ENCODE measurements at regions not wholly inside any gene's neighbourhood (a gene's known extent, or its start where the extent isn't known, plus 50 kb on each side); places are given as distances from the start of the nearest gene placed in this dataset.

DNA sequence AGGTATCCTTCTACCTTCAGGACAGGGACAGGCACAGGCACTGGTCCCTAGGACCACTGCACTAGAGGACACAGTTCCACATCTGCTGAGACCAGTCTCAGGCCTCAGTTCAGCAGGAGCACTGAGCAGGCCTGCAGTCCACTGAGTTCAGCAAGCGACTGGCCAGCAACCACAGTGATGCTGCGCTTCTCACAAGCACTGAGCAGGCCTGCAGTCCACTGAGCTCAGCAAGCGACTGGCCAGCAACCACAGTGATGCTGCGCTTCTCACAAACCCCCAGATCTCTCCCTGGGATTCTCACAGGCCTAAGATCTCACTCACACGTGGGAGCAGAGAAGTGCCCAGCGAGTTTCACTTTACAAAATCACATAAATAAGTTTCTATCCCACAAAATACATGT lies 140.6 kb downstream of the IRS2 start:
- 34% methylated on average over 6 of the region's 6 CpGs for WGBS (ENCODE audit: insufficient coverage, insufficient replicate concordance, low lambda C conversion rate, missing lambda C conversion rate)
- no peaks in the 10 kb centered on the region for H3K79me2 ChIP-seq (ENCODE audit: control insufficient read depth, insufficient read depth, low read length)
- no peak overlapping the region for H3K27ac ChIP-seq (ENCODE audit: control insufficient read depth, insufficient read depth)
- ChIA-PET POLR2A (no interaction called here), SMC1A (ENCODE audit: uncharacterized antibody, unreplicated experiment) (no interaction called here), RAD21 (ENCODE audit: unreplicated experiment) (no interaction called here), CTCF (interaction anchor here (1.0 kb wide), 1 partner anchor 286 kb away, joined by 3 read pairs; no protein-coding TSS in a partner anchor)
- in situ Hi-C loops (cut with MboI) (no loop called here), intact Hi-C loops (cut with micrococcal nuclease; ENCODE audit: unreplicated experiment) (no loop called here)
- no peaks in the 10 kb centered on the region for H3K4me1 ChIP-seq (ENCODE audit: control insufficient read depth, insufficient read depth, low read length)
- no peak overlapping the region; the same call in 1 of the 2 replicates for H2AFZ ChIP-seq (ENCODE audit: control insufficient read depth, low read depth, low read length)
- H3K9ac ChIP-seq (ENCODE audit: control insufficient read depth, insufficient read depth, low read length) = no peak overlapping the region
- H3K27me3 ChIP-seq (replicated peaks in 1 of 2; ENCODE audit: control insufficient read depth in 2 of 2, insufficient read depth in 2 of 2, low read length in 1 of 2) = no peaks in the 10 kb centered on the region
- no TSS peak for BruUV-seq (replicated peaks)
- ATAC-seq (no peak; the same call in 2 of the 3 replicates), DNase-seq (ENCODE audit: low read depth, low spot score) (no peak), FAIRE-seq (no peak)
- H3K36me3 ChIP-seq (ENCODE audit: control insufficient read depth in 2 of 2, insufficient read depth in 2 of 2, low read length in 1 of 2) = no peaks in the 10 kb centered on the region
- H3K9me3 ChIP-seq (replicated peaks; ENCODE audit: control insufficient read depth, insufficient read depth, low read length) = no peaks in the 10 kb centered on the region; the same call in 2 of the 3 replicates
- H3K4me3 ChIP-seq = no peak overlapping the region
- no peaks in the 10 kb centered on the region for H4K20me1 ChIP-seq (ENCODE audit: control insufficient read depth, insufficient read depth)
- no peak overlapping the region for H3K4me2 ChIP-seq (ENCODE audit: control insufficient read depth, insufficient read depth)
- no peak for TF ChIP-seq REST (IDR thresholded peaks at IDR 0.05; ENCODE audit: low read depth, low read length)
- TF ChIP-seq SUZ12 (IDR thresholded peaks at IDR 0.05; ENCODE audit: unreplicated experiment) = no peak
- TF ChIP-seq CBFB (IDR thresholded peaks at IDR 0.05; ENCODE audit: low read depth) = no peak
- no peak for TF ChIP-seq ZBED1 (IDR thresholded peaks at IDR 0.05; ENCODE audit: borderline replicate concordance)
- TF ChIP-seq BHLHE40 (IDR thresholded peaks at IDR 0.05; ENCODE audit: borderline replicate concordance in 1 of 2, low read depth in 2 of 2, low read length in 1 of 2) = no peak
- TF ChIP-seq RAD51 (IDR thresholded peaks at IDR 0.05) = no peak
- TF ChIP-seq CHD4 (IDR thresholded peaks at IDR 0.05) = no peak
- TF ChIP-seq NBN (IDR thresholded peaks at IDR 0.05) = no peak

All from GM12878 (cell line).